NCI-H510A (cell line): ENCODE measurements at regions not wholly inside any gene's neighbourhood (a gene's known extent, or its start where the extent isn't known, plus 50 kb on each side); places are given as distances from the start of the nearest gene placed in this dataset.
"Not testable (repeated sequence)": the region's sequence is repeated elsewhere in the genome, so short reads cannot be mapped to it uniquely, and the experiment has no call there.

ENCODE experiments used
- DNase-seq: peaks from one replicate; lab custom pipeline; 2025; lab: John Stamatoyannopoulos, UW

- no peak for DNase-seq
Measured at GRCh38 chr9:95732802-95733688, 142.4 kb upstream of the ERCC6L2 start.

DNA sequence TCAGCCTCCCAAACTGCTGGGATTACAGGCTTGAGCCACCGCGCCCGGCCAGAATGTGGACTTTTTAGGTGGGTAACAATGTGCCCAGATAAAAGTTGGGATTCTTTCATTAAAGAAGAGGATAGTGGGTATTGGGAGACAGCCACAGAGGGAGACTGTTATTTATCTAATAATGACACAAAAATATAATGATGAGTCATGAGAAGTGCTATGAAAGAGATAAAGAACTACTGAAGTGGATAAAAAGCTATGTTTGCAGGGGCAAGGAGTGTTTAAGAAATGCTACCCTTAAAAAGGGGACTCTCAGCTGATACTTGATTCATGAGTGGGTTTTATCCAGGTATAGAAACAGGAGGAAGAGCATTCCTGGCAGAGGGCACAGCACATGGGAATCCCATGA, 143.6 kb upstream of the ERCC6L2 start:
- DNase-seq: no peak

- no peak for DNase-seq
Measured at GRCh38 chr9:95729669-95730368, 145.7 kb upstream of the ERCC6L2 start.

GRCh38 chr9:95729046-95729445, 146.4 kb upstream of the ERCC6L2 start:
- no peak for DNase-seq

DNA sequence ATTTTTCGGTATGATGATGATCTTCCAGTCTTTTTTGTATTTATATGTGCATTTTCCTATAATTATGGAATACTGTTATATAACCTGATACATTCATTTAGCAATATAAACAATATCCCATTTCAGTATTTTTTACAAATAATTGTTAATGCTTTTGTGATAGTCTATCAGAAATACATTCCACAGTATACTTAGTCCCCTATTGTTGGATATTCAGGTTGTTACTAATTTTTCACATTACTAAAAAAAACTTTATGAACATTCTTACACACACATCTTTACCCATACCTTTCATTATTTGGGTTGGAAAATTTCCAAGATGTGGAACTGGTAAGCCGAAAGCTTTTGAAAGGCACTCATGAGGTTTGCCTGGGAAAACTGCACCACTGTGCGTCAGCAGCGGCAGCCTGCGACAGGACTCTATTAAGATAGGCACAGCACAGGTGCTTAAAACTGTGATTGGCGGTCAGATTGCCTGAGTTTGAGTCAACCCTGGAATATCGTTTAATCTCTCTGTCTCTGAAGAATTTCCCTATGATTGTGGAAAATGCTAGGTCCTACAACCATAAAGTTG, 147.5 kb upstream of the ERCC6L2 start:
- DNase-seq: no peak

- DNase-seq: no peak
Measured at GRCh38 chr9:95726756-95727155, 148.7 kb upstream of the ERCC6L2 start.

GRCh38 chr9:95725045-95725444, 150.4 kb upstream of the ERCC6L2 start:
- DNase-seq: no peak

- no peak for DNase-seq
Measured at GRCh38 chr9:95724253-95724991, 151.1 kb upstream of the ERCC6L2 start.

DNA sequence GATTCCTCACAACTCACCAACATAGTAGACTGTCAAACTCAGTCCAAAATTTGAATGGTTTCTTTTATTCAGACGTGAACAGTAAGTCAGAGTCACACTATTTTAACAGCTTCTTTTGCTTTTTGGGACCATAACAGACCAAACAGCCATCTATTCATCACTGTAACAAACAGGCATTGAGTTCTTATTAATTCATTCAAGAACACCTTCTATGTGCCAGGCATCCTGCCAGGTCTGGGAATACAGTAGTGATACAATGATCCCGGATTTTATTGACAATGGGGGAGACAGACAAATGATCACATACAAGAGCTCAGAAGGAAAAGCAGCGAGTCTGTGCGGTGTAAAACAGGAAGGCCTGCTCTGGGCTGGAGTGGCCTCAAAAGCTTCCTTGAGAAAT, 153.3 kb upstream of the ERCC6L2 start:
- no peak for DNase-seq

- DNase-seq: no peak
Measured at GRCh38 chr9:95721061-95721531, 154.4 kb upstream of the ERCC6L2 start.

DNA sequence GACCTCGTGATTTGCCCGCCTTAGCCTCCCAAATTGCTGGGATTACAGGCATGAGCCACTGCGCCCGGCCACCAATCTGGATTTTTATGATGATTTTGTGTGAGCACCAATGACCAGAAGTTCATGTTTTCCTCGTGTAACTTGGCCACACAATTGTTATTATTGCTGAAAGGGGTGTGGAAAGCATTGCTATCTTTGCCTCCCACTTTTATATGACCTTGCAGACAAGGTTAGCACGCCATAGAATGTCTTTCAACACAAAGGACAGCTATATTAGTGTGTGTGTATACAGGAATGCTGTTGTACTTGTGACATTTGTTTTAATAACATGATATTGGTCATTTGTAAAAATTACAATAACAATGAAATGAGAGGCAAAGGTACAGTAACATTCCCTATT, 155.0 kb upstream of the ERCC6L2 start:
- DNase-seq: no peak

- no peak for DNase-seq
Measured at GRCh38 chr9:95719354-95719753, 156.1 kb upstream of the ERCC6L2 start.

DNA sequence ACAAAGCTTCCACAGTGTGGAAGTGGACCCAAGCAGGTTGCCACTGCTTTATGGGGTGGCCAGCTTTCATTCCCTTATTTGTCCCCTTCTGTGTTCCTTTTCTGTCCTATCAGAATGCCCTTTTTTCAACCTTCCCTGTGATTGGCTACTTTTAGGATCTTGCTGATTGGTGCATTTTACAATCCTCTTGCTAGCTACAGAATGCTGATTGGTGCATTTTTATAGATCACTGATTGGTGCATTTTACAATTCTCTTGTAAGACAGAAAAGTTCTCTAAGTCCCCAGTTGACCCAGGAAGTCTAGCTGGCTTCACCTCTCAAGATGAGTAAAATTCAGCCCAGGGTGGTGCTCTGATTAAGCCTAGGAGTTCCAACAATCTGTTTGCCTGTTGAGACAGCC, 157.2 kb upstream of the ERCC6L2 start:
- DNase-seq: no peak

DNA sequence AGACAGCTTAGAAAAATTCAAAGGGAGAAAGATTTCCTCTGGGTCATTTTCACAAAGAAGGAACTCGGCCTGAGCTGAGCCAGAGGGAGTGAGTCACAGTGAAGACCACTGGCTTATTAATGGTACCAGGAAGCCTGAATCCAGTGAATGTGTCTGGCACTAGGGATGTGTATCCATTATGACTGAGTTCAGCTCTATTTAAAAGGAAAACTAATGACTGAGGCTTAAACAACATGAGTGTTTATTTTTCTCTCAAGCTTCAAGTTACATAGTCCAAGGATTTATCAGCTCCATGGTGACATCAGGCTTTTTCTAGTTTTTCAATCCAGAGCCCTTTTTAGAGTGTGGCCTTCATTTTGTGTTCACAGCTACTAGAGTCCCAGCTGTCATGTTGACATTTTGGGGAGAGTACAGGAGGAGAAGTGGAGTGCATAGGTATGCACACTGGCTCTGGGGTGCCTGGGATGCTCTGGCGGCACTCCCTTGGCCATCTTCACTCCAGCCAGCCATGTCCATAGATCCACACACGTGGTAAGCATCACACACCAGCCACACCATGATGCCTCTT, 159.5 kb upstream of the ERCC6L2 start:
- peak; percentile 22 for DNase-seq

- no peak for DNase-seq
Measured at GRCh38 chr9:95710446-95710845, 165.0 kb upstream of the ERCC6L2 start.

- DNase-seq: no peak
Measured at GRCh38 chr9:95696701-95697100, 178.8 kb upstream of the ERCC6L2 start.

- DNase-seq: no peak
Measured at GRCh38 chr9:95691435-95691834, 174.7 kb upstream of the PTCH1 start.

DNA sequence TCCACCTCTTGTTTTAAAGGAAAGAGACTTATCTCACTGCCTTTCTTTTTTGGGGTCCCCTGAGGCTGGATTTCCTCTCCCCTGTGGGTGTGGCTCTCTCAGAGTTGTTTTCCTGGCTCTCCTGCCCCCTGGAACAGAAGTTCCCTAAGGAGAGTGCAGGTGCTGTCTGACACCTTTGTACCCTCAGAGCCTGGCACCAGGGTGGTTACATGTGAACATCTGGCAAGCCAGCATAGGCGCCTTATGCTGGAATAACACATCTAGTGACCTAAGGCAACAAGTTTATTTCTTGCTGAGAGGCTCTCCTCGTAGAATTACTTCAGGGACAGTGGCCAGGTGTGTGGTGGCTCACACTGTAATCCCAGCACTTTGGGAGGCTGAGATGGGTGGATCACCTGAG, 172.9 kb upstream of the PTCH1 start:
- no peak for DNase-seq

DNA sequence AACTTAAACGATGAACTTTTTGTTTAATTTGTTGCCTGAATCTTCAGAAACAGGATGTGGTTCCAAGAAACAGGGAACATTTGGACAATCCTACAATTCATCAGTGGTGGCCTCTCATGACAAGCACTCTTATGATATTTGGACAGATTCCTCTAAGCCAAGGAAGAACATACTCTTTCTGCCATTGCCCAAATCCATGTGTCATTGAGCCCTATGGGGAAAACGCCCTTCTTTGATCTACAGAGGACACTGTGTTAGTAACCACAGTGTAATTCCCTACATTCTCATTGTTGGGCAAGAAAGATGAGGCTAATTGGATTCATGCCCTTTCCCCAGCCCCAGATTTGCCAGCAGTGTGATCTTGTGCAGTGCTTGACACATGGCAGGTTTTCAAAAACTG, 167.7 kb upstream of the PTCH1 start:
- DNase-seq: no peak

- DNase-seq: not testable (repeated sequence)
Measured at GRCh38 chr9:95680306-95680705, 163.5 kb upstream of the PTCH1 start.

GRCh38 chr9:95679874-95680273, 163.1 kb upstream of the PTCH1 start:
- DNase-seq: no peak

GRCh38 chr9:95678759-95679158, 162.0 kb upstream of the PTCH1 start:
- DNase-seq: no peak
